ENCODE measurements at regions not wholly inside any gene's neighbourhood (a gene's known extent, or its start where the extent isn't known, plus 50 kb on each side); places are given as distances from the start of the nearest gene placed in this dataset.

DNA sequence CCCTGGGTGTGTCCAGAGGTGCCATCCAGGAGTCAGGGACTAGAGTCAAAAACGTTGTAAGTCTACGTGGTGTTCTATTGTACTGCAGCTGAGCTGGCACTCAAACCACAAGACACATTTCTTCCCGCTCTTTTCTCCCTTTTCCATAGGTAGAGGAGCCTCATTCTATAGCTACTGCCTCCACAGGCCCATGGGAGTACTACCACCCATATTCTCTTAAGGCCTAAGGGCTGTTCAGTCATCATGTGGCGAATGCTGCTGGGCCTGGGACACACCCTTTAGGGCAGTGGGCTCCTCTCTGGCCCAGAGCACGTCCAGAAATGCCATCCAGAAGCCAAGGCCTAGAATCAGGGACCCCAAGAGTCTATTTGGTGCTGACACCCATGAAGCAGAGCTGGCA lies 1271.7 kb downstream of the CNTNAP5 start:
- TF ChIP-seq, protein P1, sequence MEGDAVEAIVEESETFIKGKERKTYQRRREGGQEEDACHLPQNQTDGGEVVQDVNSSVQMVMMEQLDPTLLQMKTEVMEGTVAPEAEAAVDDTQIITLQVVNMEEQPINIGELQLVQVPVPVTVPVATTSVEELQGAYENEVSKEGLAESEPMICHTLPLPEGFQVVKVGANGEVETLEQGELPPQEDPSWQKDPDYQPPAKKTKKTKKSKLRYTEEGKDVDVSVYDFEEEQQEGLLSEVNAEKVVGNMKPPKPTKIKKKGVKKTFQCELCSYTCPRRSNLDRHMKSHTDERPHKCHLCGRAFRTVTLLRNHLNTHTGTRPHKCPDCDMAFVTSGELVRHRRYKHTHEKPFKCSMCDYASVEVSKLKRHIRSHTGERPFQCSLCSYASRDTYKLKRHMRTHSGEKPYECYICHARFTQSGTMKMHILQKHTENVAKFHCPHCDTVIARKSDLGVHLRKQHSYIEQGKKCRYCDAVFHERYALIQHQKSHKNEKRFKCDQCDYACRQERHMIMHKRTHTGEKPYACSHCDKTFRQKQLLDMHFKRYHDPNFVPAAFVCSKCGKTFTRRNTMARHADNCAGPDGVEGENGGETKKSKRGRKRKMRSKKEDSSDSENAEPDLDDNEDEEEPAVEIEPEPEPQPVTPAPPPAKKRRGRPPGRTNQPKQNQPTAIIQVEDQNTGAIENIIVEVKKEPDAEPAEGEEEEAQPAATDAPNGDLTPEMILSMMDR (conservative IDR thresholded peaks at IDR 0.05 in 1 of 2, IDR thresholded peaks at IDR 0.05 in 1 of 2; ENCODE audit: extremely low read depth in 1 of 2, insufficient read depth in 1 of 2, low read depth in 1 of 2, low read length in 2 of 2) = no peak
- TF ChIP-seq EZH2 (IDR thresholded peaks at IDR 0.05; ENCODE audit: borderline replicate concordance, low read length) = no peak
